KBM-7 (cell line): ENCODE measurements at regions not wholly inside any gene's neighbourhood (a gene's known extent, or its start where the extent isn't known, plus 50 kb on each side); places are given as distances from the start of the nearest gene placed in this dataset.

Experiments used
- DNase-seq: peaks from one replicate; pipeline ENCODE4 v3.0.0-alpha.2; 2015
- in situ Hi-C: fragments of 300-500 bp; cut with MboI; formaldehyde crosslinking; loops from 2 replicates; pipeline ENCODE4 v1.14.3; 2020; ENCODE audit warnings: low sequenced_read_pairs, low pct_unique_long_range_greater_than_20kb, mixed read lengths

DNA sequence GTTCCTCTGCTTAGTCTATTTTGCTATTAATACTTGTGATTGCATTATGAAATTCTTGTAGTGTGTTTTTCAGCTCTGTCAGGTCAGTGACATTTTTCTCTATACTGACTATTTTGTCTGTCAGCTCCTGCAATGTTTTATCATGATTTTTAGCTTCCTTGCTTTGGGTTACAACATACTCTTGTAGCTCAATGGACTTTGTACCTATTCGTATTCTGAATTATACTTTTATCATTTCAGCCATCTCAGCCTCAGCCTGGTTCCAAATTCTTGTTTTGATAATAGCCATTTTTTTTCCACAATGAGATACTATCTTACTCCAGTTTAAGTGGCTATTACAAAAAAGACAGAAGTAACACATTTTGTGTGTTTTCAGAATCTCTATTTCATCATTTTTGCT is 204.2 kb upstream of the ONECUT1 start:
- in situ Hi-C loops: no loop called here
- no peak for DNase-seq

DNA sequence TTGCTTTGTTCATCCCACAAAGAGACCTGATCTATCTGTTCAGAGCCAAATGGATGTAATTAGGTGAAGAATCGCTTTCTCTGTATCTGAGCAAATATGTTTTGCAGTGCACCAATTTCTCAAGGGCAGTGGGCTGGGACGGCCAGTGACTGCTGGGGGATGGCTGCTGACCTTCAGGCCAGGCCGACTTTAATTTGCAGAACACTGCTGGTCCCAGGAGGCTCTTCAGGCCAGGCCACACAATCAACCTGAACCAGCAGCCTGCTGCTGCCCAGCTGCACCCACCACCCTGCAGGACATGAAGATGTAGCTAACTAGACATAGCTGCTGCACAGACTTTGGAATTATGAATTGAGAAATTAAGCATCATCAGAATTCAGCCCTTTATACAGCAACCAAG is 194.4 kb upstream of the ONECUT1 start:
- DNase-seq: no peak
- in situ Hi-C loops: no loop called here

DNA sequence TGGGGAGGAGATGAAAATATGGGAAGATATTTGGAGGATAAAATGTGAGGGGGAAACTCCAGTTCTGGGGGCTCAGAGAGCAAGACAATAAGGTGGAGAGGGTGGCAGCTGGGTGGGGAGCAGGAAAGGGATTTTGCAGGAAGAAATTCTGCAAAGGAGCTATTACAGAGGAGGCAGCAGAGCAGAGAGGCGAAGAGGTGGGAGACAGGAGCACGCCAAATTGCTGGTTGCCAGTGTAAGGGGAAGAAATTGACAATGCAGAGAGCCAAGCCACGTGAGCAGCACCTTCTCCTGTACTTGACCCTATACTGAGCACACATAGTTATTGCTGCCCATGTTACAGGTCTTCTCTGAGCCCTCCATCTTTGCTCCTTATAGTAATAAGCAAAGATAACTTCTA is 190.3 kb upstream of the ONECUT1 start:
- in situ Hi-C loops: no loop called here
- DNase-seq: no peak

DNA sequence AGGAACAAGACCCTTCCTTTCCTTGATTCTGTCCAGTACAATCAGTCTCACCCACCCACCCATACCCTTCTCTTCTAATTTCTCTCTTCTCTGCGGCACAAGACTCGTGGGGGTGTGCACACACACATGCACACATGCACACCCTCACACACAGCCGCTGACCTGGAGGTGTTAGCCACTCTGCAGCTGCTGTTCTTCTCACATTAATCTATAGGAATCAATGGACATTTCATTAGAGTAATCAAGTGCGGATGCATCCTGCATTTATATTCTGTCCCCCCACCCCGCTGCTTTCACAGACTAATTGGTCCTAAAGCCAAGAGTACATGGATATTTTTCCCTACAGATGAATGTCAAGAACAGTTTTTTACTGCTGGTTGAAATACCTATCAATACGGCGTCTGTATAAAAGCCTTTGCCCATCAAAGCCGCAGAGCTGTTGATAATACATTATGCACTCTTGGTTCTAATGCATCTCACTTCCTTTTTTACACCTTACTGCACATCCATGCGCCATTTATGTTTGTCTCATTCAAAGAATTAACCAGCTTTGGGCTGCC is 186.5 kb upstream of the ONECUT1 start:
- no peak for DNase-seq
- in situ Hi-C loops: no loop called here

DNA sequence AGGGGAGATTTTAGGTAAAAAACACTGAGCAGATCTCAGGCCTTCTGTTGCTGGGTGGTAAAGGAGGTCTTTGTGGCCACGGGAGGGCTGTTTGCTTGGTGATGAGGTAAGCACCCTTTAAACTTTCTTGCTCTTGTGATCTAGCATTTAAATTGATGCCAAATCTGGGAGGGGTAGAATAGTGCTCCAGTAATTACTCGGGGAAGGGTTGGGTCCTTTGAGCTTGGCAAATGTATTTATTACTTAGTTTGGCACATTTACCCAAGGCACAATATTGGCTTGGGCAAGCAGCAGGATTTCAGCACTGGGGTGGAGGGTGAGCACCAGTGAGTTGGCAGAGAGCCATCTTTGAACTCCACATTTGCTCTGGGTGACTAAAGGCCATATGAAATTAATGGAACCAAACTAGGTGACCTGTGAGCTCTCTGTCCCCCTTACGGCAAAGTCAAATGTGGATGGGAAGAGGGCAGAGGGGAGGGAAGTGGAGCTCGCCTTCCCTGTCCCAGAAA is 185.9 kb upstream of the ONECUT1 start:
- in situ Hi-C loops: no loop called here
- DNase-seq: no peak

DNA sequence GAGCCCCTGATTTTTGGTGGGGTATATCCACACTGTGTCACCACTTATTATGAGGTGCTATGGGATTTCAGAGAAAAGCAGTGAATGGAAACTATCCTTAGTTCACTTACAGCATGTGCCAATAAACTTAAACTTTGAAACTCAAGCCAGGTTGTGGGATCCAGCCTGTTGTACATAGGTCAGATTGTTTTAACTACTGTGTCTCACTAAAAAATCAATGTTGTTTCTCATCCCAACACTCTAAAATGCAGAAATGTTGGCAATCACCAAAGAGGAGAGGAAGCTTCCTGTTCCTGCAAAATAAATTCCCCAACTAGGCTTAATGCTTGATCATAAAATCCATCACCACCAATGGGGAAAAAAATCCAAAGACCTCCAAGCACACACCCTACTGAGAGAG is 173.7 kb upstream of the ONECUT1 start:
- in situ Hi-C loops: no loop called here
- no peak for DNase-seq

DNA sequence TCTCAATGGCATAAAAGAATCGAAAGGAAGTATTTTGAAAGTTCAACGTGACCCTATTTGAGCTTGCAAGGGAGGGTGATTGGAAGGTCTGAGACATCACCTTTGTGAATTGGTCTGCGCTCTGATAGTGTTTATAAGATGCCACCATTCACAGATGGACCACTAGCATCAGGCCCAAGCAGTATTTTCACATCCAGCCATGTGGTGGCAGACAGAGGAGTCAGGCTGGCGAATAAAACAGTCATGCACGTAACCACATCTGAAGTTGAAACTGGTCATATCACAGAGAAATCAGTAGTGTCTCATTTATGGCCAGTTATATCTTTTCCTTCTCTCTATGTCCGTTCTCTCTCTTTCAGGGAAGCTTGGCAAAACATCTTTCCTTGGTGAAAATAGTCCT is 170.1 kb upstream of the ONECUT1 start:
- DNase-seq: no peak
- in situ Hi-C loops: no loop called here

DNA sequence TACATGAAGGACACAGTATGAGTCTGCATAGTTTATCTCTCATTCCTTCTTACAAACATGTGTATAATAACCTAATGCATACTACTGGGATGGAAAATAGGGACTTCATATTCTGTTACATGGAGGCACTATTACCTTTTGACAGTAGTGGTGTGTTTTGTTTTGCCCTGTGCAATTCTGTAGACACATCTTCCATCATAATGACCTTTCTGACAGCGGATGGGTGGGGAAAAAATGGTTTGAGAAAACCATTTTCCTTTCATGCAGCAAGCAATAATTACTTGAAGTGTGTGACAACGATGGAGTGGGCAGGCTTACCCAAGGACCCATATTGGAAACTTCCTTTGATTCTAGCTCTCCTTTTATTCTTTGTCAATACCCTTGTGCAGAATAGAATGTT is 153.6 kb upstream of the ONECUT1 start:
- DNase-seq: no peak
- in situ Hi-C loops: no loop called here

GRCh38 chr15:52936489-52936888 is 146.4 kb upstream of the ONECUT1 start:
- in situ Hi-C loops: no loop called here
- DNase-seq: no peak

DNA sequence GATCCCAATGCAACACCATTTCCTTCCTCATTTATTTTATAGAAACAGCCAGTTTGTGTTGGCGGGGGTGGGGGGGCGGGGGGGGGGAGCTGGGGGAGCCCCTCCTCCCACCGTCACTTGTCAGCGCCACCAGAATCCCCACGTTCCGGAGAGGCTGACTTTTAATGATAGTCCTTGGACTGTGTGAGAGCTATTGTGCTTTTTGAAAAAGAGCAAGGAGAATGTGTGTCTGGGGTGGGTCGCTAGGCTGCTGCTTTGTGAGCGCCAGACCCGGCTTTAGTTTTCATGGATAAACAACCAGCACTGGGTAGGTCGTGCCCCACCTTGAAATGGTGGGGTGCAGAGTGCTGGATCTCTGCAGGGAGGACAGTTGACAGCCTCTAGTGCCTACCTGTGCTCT is 135.0 kb upstream of the ONECUT1 start:
- in situ Hi-C loops: no loop called here
- DNase-seq: no peak

DNA sequence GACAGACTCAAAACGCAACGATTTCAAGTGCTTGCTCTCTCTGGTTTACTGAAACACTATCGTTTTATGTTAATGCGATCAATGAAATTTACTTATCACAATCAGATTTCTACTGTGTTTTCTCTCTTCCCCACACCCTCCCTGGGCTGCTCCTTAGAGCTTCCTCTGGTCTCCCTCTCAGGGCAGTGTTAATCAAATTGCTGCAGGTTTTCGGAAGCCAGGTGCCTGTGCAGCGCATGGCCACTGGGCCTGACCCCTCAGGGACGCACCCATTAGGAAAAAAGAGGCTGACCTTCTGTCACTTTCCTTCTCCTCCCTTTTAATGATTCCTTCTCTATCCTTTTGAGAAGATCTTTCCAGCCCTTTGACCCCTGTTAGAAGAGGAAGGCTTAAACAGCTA is 134.5 kb upstream of the ONECUT1 start:
- no peak for DNase-seq
- in situ Hi-C loops: no loop called here

GRCh38 chr15:52923626-52924025 is 133.5 kb upstream of the ONECUT1 start:
- DNase-seq: no peak
- in situ Hi-C loops: no loop called here

GRCh38 chr15:52922871-52923270 is 132.7 kb upstream of the ONECUT1 start:
- DNase-seq: no peak
- in situ Hi-C loops: no loop called here

- in situ Hi-C loops: no loop called here
Measured at GRCh38 chr15:52912172-52912571, 122.0 kb upstream of the ONECUT1 start.

GRCh38 chr15:52893338-52893737 is 103.2 kb upstream of the ONECUT1 start:
- in situ Hi-C loops: no loop called here
- DNase-seq: no peak

More at GRCh38 chr15:52912172-52912571, 122.0 kb upstream of the ONECUT1 start:
- no peak for DNase-seq

- in situ Hi-C loops: no loop called here
- no peak for DNase-seq
Measured at GRCh38 chr15:52879904-52880303, 89.8 kb upstream of the ONECUT1 start.

GRCh38 chr15:52879145-52879544 is 89.0 kb upstream of the ONECUT1 start:
- no peak for DNase-seq
- in situ Hi-C loops: no loop called here

GRCh38 chr15:52876991-52877663 is 87.0 kb upstream of the ONECUT1 start:
- in situ Hi-C loops: no loop called here
- no peak for DNase-seq

GRCh38 chr15:52872036-52872818 is 82.1 kb upstream of the ONECUT1 start:
- no peak for DNase-seq
- in situ Hi-C loops: no loop called here

DNA sequence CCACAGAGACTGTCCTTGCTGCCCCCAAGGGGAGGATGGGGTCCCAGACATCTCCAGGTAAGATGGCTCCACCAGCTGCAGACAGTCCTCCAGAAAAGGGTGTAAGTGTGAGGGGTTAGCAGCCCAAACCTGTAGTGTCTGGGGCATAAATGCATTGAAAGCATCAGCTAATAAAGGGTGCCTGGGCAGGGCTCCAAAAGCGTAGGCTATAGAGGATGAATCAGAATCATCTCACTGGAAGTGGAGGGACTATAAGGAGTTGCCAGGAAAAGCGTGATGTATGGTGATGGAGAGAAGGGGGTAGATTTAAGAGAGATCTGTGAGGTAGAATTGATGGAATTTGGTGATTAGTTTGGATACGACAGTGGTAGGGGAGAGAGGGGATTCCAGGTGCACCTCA is 79.9 kb upstream of the ONECUT1 start:
- in situ Hi-C loops: no loop called here
- DNase-seq: no peak
